ENCODE measurements at regions not wholly inside any gene's neighbourhood (a gene's known extent, or its start where the extent isn't known, plus 50 kb on each side); places are given as distances from the start of the nearest gene placed in this dataset.

DNA sequence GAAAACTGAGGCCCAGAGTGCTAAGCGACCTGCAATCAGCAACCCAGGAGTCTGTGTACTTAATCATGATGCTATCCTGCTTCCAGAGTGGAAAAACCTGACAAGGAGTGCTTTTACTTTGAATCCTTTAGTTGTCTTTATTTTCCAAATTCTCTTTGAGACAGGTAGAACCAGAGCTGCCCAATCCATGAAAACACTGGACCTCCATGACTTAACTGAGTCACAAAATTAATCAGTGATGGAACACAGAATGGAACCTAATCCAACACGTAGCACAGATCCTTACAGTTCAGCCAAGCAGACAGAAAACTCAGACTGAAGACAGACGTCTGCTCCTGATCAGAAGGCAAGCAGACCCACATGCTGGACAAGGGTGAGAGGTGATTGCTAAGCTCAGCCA is 175.6 kb downstream of the BCL11A start:
- Histone ChIP-seq H3K4me1 (ENCODE audit: control insufficient read depth in 1 of 2, low read depth in 2 of 2) (no peaks in the 10 kb centered on the region), H3K27me3 (replicated peaks; ENCODE audit: insufficient read depth) (no peaks in the 10 kb centered on the region), H3K9me3 (no peaks in the 10 kb centered on the region), H3K27ac (no peak overlapping the region), H3K36me3 (no peaks in the 10 kb centered on the region), H3K4me3 (no peak overlapping the region)
- no peak for TF ChIP-seq CTCF (IDR thresholded peaks at IDR 0.05)
- DNase-seq (ENCODE audit: low spot score) (no peak), ATAC-seq (ENCODE audit: insufficient number of reproducible peaks, low FRiP score, low read depth) (no peak)

- no peak for TF ChIP-seq CTCF (IDR thresholded peaks at IDR 0.05)
- Histone ChIP-seq H3K4me1 (ENCODE audit: control insufficient read depth in 1 of 2, low read depth in 2 of 2) (no peaks in the 10 kb centered on the region), H3K36me3 (no peaks in the 10 kb centered on the region), H3K9me3 (no peaks in the 10 kb centered on the region), H3K27ac (no peak overlapping the region), H3K4me3 (no peak overlapping the region), H3K27me3 (replicated peaks; ENCODE audit: insufficient read depth) (no peaks in the 10 kb centered on the region)
- no peak for ATAC-seq (ENCODE audit: insufficient number of reproducible peaks, low FRiP score, low read depth)
- no peak for DNase-seq (ENCODE audit: low spot score)
Measured at GRCh38 chr2:60376252-60376651, 177.2 kb downstream of the BCL11A start.

GRCh38 chr2:60371681-60372080 is 181.8 kb downstream of the BCL11A start:
- Histone ChIP-seq H3K4me1 (ENCODE audit: control insufficient read depth in 1 of 2, low read depth in 2 of 2) (no peaks in the 10 kb centered on the region), H3K27me3 (replicated peaks; ENCODE audit: insufficient read depth) (no peaks in the 10 kb centered on the region), H3K27ac (no peak overlapping the region), H3K36me3 (no peaks in the 10 kb centered on the region), H3K4me3 (no peak overlapping the region), H3K9me3 (no peaks in the 10 kb centered on the region)
- DNase-seq (ENCODE audit: low spot score) (no peak), ATAC-seq (ENCODE audit: insufficient number of reproducible peaks, low FRiP score, low read depth) (no peak)
- no peak for TF ChIP-seq CTCF (IDR thresholded peaks at IDR 0.05)

- ATAC-seq (ENCODE audit: insufficient number of reproducible peaks, low FRiP score, low read depth) = no peak
- no peaks in the 10 kb centered on the region for H3K9me3 ChIP-seq
Measured at GRCh38 chr2:60371219-60371618, 182.2 kb downstream of the BCL11A start.

DNA sequence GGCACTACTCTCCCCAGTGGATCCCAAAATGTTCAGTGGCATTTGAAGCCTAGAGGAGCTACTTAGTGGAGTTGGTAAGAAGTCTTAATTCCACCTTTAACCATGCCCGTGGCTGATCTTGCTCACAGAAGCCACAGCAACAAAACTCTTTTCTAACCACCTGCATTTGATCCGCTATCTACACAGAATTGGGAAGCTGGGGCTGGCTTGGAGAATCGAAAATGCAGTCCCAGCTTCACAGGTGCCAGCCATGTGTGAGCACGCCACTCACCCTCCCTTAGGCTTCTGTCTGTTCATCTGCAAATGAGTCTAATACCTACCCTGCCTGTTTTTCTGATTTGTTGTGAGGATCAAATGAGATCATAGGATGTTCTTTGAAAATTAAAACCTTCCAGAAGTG is 182.6 kb downstream of the BCL11A start:
- Histone ChIP-seq H3K27me3 (replicated peaks; ENCODE audit: insufficient read depth) (no peaks in the 10 kb centered on the region), H3K36me3 (no peaks in the 10 kb centered on the region), H3K9me3 (no peaks in the 10 kb centered on the region), H3K4me3 (no peak overlapping the region), H3K4me1 (ENCODE audit: control insufficient read depth in 1 of 2, low read depth in 2 of 2) (no peaks in the 10 kb centered on the region), H3K27ac (no peak overlapping the region)
- DNase-seq (ENCODE audit: low spot score) (no peak), ATAC-seq (ENCODE audit: insufficient number of reproducible peaks, low FRiP score, low read depth) (no peak)
- TF ChIP-seq CTCF (IDR thresholded peaks at IDR 0.05) = no peak

More at GRCh38 chr2:60371219-60371618, 182.2 kb downstream of the BCL11A start:
- Histone ChIP-seq H3K4me3 (no peak overlapping the region), H3K27ac (no peak overlapping the region), H3K4me1 (ENCODE audit: control insufficient read depth in 1 of 2, low read depth in 2 of 2) (no peaks in the 10 kb centered on the region), H3K36me3 (no peaks in the 10 kb centered on the region), H3K27me3 (replicated peaks; ENCODE audit: insufficient read depth) (no peaks in the 10 kb centered on the region)
- TF ChIP-seq CTCF (IDR thresholded peaks at IDR 0.05) = no peak
- no peak for DNase-seq (ENCODE audit: low spot score)
